ENCODE measurements at regions not wholly inside any gene's neighbourhood (a gene's known extent, or its start where the extent isn't known, plus 50 kb on each side); places are given as distances from the start of the nearest gene placed in this dataset.

- TF ChIP-seq GATA2 (IDR thresholded peaks at IDR 0.05; ENCODE audit: low read depth, low read length), result no peak
- no peak for TF ChIP-seq GATA3 (IDR thresholded peaks at IDR 0.05; ENCODE audit: low read depth, low read length)
These were observed 233.9 kb upstream of the SGCD start for GRCh38 chr5:156093024-156093423.

All from SH-SY5Y (cell line).